Astrocyte (in vitro differentiated cells and primary cell): ENCODE measurements at regions not wholly inside any gene's neighbourhood (a gene's known extent, or its start where the extent isn't known, plus 50 kb on each side); places are given as distances from the start of the nearest gene placed in this dataset.

Experiments used
- DNase-seq: peaks from one replicate; pipeline ENCODE4 v3.0.0-alpha.2; 2010; ENCODE audit warnings: low read depth
- FAIRE-seq: peaks from 2 replicates; lab custom pipeline; 2011; peaks lifted over from hg19 to GRCh38; lab: Jason Lieb, UNC
- H2AFZ ChIP-seq: 2 replicates; pipeline ENCODE4 v1.6.0; 2012; ENCODE audit warnings: low read depth, low read length, inconsistent platforms
- H3K27ac ChIP-seq: 2 replicates; pipeline ENCODE4 v1.5.1; 2011; ENCODE audit warnings: low read depth, low read length, inconsistent platforms
- H3K27me3 ChIP-seq: 2 replicates; pipeline ENCODE4 v1.6.0; 2011; ENCODE audit warnings: low read length, inconsistent platforms; ENCODE audit not compliant: insufficient read depth
- H3K36me3 ChIP-seq: 2 replicates; pipeline ENCODE4 v1.5.1; 2011; ENCODE audit warnings: low read length, inconsistent platforms; ENCODE audit not compliant: insufficient read depth
- H3K4me1 ChIP-seq: 2 replicates; pipeline ENCODE4 v1.5.1; 2011; ENCODE audit warnings: low read length, inconsistent platforms; ENCODE audit not compliant: insufficient read depth
- H3K4me2 ChIP-seq: 2 replicates; pipeline ENCODE4 v1.6.0; 2012; ENCODE audit warnings: low read length, inconsistent platforms
- H3K4me3 ChIP-seq: 2 replicates; pipeline ENCODE4 v1.5.1; 2011; ENCODE audit warnings: low read depth, mild to moderate bottlenecking, low read length, inconsistent platforms; ENCODE audit not compliant: insufficient read depth
- H3K79me2 ChIP-seq: 2 replicates; pipeline ENCODE4 v1.6.0; 2012; ENCODE audit warnings: mild to moderate bottlenecking, low read length, inconsistent platforms; ENCODE audit not compliant: insufficient read depth
- H3K9ac ChIP-seq: 2 replicates; pipeline ENCODE4 v1.6.0; 2012; ENCODE audit warnings: mild to moderate bottlenecking, low read length, inconsistent platforms
- H3K9me3 ChIP-seq: 2 replicates; pipeline ENCODE4 v1.5.1; 2012; ENCODE audit warnings: low read depth, mild to moderate bottlenecking, low read length, inconsistent platforms; ENCODE audit not compliant: insufficient read depth
- H4K20me1 ChIP-seq: 2 replicates; pipeline ENCODE4 v1.6.0; 2012; ENCODE audit warnings: low read length, inconsistent platforms; ENCODE audit not compliant: insufficient read depth
- H3K27ac Mint-ChIP-seq: one replicate; pipeline ENCODE4 v1.8.0; 2021; ENCODE audit warnings: mild to moderate bottlenecking, mixed read lengths; ENCODE audit not compliant: unreplicated experiment
- H3K27me3 Mint-ChIP-seq: one replicate; pipeline ENCODE4 v1.8.0; 2021; ENCODE audit warnings: low read depth, mixed read lengths; ENCODE audit not compliant: unreplicated experiment
- H3K36me3 Mint-ChIP-seq: one replicate; pipeline ENCODE4 v1.8.0; 2021; ENCODE audit warnings: low read depth, mixed read lengths; ENCODE audit not compliant: unreplicated experiment
- H3K4me1 Mint-ChIP-seq: one replicate; pipeline ENCODE4 v1.8.0; 2021; ENCODE audit warnings: low read depth, mixed read lengths; ENCODE audit not compliant: unreplicated experiment
- H3K4me3 Mint-ChIP-seq: one replicate; pipeline ENCODE4 v1.8.0; 2021; ENCODE audit warnings: mild to moderate bottlenecking, moderate library complexity, mixed read lengths; ENCODE audit not compliant: unreplicated experiment
- H3K9me3 Mint-ChIP-seq: one replicate; pipeline ENCODE4 v1.8.0; 2021; ENCODE audit warnings: mild to moderate bottlenecking, mixed read lengths; ENCODE audit not compliant: unreplicated experiment
- EZH2 ChIP-seq: IDR thresholded peaks from 2 replicates; pipeline ENCODE4 v1.6.1; 2012; ENCODE audit warnings: mild to moderate bottlenecking, low read length, inconsistent platforms; ENCODE audit not compliant: insufficient read depth
- TF ChIP-seq, protein P1 (sequence below): IDR thresholded peaks from 2 replicates; pipeline ENCODE4 v1.5.1; 2011; ENCODE audit warnings: low read depth, mild to moderate bottlenecking, inconsistent platforms, low read length, moderate library complexity; ENCODE audit not compliant: insufficient read depth

DNA sequence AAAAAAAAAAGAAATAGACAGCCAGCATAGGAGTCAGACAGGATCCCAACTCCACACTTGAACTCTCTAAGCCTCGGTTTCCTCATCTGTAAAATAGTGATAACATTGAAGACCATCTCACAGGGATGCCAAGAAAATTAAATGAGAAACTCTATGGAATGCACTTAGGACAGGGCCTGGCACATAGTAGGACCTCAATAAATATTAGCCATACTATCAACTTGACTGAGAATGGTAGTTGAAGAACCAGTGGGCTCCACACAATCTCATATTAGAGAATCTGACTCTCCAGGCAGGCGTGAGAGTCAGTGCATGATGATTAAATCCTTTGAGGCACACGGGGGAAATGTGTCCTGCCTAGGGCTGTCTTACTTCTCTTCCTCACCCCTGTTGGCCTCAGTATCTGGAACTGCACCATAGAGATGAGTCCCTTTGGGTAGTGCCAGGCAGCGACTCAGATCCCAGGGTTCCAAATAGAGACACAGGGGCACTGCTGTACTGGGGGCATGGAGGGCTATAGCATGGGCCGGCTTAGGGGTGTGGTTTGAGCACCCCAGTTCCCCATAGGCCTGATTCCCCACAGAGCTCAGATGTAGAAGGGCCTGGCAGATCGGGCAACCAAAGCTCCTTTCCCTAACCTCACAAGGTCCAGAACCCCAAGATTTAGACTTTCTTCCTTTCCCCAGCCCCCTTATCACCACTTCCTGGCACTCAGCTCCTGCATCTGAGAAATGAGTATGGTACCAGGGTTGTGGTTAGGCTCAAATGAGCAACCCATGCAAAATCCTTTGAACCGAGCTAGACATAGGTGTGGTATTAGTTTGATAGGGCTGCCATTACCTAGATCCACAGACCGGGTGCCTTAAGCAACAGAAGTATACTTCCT, 51.3 kb upstream of the CAB39 start:
- no peaks in the 10 kb centered on the region for H3K36me3 Mint-ChIP-seq
- FAIRE-seq (no peak), DNase-seq (no peak)
- peaks cover 2% of the 10 kb centered on the region for H3K9me3 Mint-ChIP-seq
- Histone ChIP-seq H2AFZ (no peak overlapping the region), H3K9ac (no peak overlapping the region), H3K27ac (no peak overlapping the region), H3K4me3 (no peak overlapping the region), H3K4me1 (peaks cover 6% of the 10 kb centered on the region), H4K20me1 (no peaks in the 10 kb centered on the region), H3K79me2 (no peaks in the 10 kb centered on the region), H3K4me2 (no peak overlapping the region), H3K27me3 (no peaks in the 10 kb centered on the region), H3K9me3 (no peaks in the 10 kb centered on the region), H3K36me3 (no peaks in the 10 kb centered on the region)
- peaks cover 8% of the 10 kb centered on the region for H3K4me1 Mint-ChIP-seq
- no peak for TF ChIP-seq EZH2
- TF ChIP-seq, protein P1, sequence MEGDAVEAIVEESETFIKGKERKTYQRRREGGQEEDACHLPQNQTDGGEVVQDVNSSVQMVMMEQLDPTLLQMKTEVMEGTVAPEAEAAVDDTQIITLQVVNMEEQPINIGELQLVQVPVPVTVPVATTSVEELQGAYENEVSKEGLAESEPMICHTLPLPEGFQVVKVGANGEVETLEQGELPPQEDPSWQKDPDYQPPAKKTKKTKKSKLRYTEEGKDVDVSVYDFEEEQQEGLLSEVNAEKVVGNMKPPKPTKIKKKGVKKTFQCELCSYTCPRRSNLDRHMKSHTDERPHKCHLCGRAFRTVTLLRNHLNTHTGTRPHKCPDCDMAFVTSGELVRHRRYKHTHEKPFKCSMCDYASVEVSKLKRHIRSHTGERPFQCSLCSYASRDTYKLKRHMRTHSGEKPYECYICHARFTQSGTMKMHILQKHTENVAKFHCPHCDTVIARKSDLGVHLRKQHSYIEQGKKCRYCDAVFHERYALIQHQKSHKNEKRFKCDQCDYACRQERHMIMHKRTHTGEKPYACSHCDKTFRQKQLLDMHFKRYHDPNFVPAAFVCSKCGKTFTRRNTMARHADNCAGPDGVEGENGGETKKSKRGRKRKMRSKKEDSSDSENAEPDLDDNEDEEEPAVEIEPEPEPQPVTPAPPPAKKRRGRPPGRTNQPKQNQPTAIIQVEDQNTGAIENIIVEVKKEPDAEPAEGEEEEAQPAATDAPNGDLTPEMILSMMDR: no peak
- no peak overlapping the region for H3K27ac Mint-ChIP-seq
- H3K4me3 Mint-ChIP-seq: no peak overlapping the region
- peaks cover 2% of the 10 kb centered on the region for H3K27me3 Mint-ChIP-seq
